GM21360 (cell line): ENCODE measurements at regions not wholly inside any gene's neighbourhood (a gene's known extent, or its start where the extent isn't known, plus 50 kb on each side); places are given as distances from the start of the nearest gene placed in this dataset.

Experiments
- ATAC-seq: cut with Tn5 transposase; IDR thresholded peaks from one replicate; pipeline ENCODE4 v1.9.1; 2021; ENCODE audit warnings: mild to moderate bottlenecking, moderate library complexity; ENCODE audit not compliant: unreplicated experiment

DNA sequence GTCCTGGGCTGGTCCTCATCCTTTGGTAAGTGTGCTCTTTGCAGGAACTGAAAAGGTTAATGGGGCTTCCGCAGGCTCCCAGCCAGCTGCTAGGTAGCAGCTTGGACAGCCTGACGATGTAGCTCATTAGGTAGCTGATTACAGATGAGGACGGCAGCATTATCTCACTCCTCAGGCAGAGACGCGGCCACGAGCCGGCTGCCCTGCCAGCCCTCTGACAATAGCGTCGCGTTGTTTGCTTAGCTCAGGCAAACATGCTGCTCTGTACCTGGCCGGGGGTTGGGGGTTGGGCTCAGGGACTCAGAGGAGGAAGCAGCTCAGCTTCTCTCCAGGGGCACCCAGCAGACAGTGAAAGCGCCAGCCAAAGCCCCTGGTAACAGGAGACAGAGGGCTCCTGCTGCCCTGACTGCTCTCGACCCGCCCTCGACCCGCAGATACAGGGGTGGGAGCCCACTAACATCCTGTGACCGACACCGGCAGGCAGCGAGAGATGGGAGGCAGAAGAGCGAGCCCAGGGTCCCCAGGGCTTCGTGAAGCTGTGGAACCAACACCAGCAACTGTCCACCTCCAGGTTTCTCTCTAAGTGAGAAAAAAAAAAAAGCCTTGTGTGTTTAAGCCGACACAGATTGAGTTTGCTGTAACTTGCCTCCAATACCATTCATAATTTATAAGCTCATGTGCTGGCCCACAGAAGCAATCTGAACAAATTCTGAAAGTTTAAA lies 53.4 kb upstream of the DLK1 start:
- ATAC-seq: no peak

DNA sequence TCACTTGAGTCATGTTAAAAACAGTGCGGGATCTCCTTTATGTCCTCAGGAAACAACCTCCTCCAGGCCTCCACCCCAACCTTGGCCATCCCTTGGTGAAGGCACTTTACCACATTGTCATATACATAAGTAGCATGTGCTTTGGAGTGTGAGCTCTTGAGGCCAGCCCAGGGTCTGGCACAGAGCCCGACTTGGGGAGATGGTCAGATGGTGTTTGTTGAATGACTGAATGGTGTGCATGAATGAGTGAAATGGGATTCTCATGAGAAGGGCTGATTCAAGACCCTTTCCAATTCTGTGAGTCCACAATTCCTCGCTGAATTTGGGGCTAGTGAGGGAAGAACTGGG lies 52.9 kb upstream of the DLK1 start:
- no peak for ATAC-seq

DNA sequence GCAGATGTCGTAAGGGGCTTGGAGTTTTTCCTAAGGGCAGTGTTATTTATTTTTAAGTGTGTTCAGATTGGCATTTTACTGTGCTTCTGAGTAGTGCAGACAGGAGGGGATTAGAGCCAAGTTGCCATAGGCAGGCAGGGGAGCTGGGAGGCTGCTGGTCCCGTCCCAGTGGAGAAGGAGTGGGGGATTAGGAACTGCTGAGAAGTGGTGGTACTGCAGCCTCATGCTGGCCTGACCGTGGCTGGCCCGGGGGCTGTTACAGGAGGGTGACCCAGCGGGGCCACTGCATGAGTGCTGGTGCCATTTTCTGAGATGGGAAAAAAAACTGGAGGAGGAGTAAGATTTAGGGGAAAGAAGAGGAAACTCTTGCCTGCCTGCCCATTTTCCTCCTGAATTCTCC lies 52.3 kb upstream of the DLK1 start:
- ATAC-seq: no peak

DNA sequence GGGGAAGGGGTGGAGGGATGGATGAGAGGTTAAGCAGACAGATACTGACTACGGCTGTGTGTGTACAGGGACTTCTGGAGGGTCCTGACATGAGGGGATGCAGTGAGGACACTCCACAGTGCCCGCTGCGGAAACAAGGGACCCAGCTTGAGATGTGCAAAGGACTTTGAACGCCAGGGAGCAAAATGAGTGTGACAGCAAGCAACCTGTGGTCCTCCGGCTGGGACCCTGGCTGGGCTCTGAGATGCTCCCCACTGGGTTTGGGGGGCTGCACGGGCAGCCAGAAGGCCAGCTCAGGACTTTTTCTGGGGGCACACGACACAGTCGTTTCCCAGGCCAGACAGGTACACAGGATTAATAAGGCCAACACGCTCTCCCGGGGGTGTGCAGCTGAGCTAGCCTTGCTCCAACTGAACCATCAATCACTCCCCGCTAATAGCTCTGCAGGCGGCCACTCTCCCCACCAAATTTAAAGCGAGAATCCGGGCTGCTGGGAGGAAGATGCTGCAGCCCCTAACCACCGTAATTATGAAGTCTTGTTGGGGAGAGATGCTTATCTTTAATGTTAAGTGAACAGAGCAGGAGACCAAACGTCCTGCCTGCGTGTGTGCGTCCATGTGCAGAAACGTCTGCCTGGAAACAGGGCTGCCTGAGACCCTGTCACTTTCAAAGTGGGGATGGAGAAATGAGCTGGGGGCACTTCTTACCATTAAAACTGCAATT lies 51.6 kb upstream of the DLK1 start:
- no peak for ATAC-seq

DNA sequence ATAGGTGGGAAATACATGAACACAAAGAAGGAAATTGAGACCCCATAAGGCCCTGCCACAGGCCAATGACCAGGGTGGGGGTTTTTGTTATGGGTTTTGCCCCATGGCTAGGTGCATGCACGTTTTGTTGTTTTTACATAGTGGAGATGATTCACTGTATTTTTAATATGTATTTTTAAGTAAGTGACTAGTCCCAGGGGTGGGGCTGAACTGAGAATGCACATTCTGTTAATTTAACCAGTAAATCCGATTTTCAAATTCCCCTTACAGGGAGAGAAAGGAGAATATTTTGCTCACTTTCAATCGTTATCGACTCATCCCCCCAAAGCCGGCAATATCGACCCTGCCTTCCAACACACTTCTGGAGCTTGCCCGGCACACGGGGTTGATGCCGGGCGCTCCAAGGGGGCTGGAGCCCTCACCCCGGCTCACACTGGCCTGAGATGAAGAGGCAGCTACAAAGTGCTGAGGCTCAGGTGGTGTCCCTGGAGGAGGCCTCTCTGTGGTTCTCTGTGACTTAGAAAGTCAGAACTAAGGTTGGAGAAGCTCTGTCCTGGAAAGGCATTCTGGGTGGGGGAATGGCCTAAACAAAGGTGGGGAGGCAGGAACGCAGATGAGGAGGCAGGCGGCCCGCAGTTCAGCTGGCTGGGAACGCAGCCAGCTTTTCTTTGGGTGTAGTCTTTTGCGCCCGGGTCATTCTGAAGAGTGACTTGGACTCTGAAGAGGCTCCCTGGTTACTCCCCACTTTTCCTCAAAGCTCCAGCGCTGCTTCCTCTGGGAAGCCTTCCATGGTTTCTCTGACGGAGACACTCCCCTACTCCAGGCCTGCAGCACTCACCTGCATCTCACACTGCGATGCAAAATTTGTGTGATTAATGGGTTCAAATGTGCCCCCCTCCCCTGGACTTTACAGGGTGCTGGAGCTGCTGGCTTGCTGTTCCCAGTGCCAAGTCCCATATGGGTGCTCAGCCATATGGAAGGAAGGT lies 50.7 kb upstream of the DLK1 start:
- ATAC-seq: no peak
